HEK293 (cell line): ENCODE measurements at regions not wholly inside any gene's neighbourhood (a gene's known extent, or its start where the extent isn't known, plus 50 kb on each side); places are given as distances from the start of the nearest gene placed in this dataset.

ENCODE experiments used
- KLF10 ChIP-seq: fragments of 450-650 bp; IDR thresholded peaks from 2 replicates; pipeline ENCODE4 v1.5.1; 2018; ENCODE audit warnings: missing biosample characterization, mild to moderate bottlenecking, missing genetic modification characterization
- MYNN ChIP-seq: fragments of 450-650 bp; formaldehyde crosslinking; IDR thresholded peaks from 2 replicates; pipeline ENCODE4 v1.5.1; 2016; ENCODE audit warnings: missing biosample characterization, missing genetic modification characterization, borderline replicate concordance
- SP2 ChIP-seq: fragments of 450-650 bp; formaldehyde crosslinking; IDR thresholded peaks from 2 replicates; pipeline ENCODE4 v1.5.1; 2016; ENCODE audit warnings: missing biosample characterization, missing genetic modification characterization
- ZNF146 ChIP-seq: fragments of 450-650 bp; formaldehyde crosslinking; IDR thresholded peaks from 2 replicates; pipeline ENCODE4 v1.5.1; 2016; ENCODE audit warnings: missing biosample characterization, missing genetic modification characterization
- ZNF585B ChIP-seq: fragments of 450-650 bp; formaldehyde crosslinking; IDR thresholded peaks from 2 replicates; pipeline ENCODE4 v1.5.1; 2016; ENCODE audit warnings: missing biosample characterization, missing genetic modification characterization
- ZNF76 ChIP-seq: fragments of 450-650 bp; formaldehyde crosslinking; IDR thresholded peaks from 2 replicates; pipeline ENCODE4; 2016; ENCODE audit warnings: low read depth, missing biosample characterization, missing genetic modification characterization, borderline replicate concordance
- TF ChIP-seq, protein P1 (sequence below): fragments of 450-650 bp; formaldehyde crosslinking; IDR thresholded peaks from 2 replicates; pipeline ENCODE4 v1.5.1; 2017; ENCODE audit warnings: missing biosample characterization, missing genetic modification characterization
- TF ChIP-seq, protein P2 (sequence below): fragments of 450-650 bp; formaldehyde crosslinking; IDR thresholded peaks from 2 replicates; pipeline ENCODE4 v1.5.1; 2016; ENCODE audit warnings: missing biosample characterization, missing genetic modification characterization
- TF ChIP-seq, protein P3 (sequence below): fragments of 450-650 bp; formaldehyde crosslinking; IDR thresholded peaks from 2 replicates; pipeline ENCODE4 v1.5.1; 2016; ENCODE audit warnings: missing biosample characterization, missing genetic modification characterization, low read depth

DNA sequence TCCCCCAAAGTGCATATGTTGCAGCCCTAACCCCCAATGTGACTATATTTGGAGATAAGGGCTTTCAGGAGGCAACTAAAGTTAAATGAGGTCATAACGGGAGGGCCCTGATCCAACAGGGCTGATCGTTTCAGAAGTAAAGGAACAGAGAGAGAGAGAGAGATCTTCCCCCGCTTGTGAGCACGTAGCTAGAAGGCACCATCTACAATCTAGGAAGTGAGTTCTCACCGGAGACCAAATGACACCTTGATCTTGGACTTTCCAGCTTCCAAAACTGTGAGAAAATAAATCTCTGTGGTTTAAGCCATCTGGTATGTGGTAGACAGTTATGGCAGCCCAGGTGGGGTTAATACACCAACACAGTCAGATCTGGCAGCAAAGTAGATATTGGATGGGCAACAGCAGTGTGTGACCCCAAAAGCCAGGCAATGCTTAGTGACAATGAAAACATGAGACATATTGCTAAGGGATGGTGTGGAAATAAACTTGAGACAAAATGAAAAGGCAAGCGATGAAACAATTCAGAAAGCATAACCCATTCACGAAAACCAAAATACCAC is 147.2 kb upstream of the GSC start:
- TF ChIP-seq, protein P1, sequence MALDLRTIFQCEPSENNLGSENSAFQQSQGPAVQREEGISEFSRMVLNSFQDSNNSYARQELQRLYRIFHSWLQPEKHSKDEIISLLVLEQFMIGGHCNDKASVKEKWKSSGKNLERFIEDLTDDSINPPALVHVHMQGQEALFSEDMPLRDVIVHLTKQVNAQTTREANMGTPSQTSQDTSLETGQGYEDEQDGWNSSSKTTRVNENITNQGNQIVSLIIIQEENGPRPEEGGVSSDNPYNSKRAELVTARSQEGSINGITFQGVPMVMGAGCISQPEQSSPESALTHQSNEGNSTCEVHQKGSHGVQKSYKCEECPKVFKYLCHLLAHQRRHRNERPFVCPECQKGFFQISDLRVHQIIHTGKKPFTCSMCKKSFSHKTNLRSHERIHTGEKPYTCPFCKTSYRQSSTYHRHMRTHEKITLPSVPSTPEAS (tag by site-specific recombination): no peak
- TF ChIP-seq MYNN: no peak
- no peak for TF ChIP-seq SP2 (tag by site-specific recombination)
- TF ChIP-seq, protein P2, sequence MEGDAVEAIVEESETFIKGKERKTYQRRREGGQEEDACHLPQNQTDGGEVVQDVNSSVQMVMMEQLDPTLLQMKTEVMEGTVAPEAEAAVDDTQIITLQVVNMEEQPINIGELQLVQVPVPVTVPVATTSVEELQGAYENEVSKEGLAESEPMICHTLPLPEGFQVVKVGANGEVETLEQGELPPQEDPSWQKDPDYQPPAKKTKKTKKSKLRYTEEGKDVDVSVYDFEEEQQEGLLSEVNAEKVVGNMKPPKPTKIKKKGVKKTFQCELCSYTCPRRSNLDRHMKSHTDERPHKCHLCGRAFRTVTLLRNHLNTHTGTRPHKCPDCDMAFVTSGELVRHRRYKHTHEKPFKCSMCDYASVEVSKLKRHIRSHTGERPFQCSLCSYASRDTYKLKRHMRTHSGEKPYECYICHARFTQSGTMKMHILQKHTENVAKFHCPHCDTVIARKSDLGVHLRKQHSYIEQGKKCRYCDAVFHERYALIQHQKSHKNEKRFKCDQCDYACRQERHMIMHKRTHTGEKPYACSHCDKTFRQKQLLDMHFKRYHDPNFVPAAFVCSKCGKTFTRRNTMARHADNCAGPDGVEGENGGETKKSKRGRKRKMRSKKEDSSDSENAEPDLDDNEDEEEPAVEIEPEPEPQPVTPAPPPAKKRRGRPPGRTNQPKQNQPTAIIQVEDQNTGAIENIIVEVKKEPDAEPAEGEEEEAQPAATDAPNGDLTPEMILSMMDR (tag by site-specific recombination): no peak
- TF ChIP-seq, protein P3, sequence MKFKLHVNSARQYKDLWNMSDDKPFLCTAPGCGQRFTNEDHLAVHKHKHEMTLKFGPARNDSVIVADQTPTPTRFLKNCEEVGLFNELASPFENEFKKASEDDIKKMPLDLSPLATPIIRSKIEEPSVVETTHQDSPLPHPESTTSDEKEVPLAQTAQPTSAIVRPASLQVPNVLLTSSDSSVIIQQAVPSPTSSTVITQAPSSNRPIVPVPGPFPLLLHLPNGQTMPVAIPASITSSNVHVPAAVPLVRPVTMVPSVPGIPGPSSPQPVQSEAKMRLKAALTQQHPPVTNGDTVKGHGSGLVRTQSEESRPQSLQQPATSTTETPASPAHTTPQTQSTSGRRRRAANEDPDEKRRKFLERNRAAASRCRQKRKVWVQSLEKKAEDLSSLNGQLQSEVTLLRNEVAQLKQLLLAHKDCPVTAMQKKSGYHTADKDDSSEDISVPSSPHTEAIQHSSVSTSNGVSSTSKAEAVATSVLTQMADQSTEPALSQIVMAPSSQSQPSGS (tag by site-specific recombination): no peak
- no peak for TF ChIP-seq KLF10 (tag by site-specific recombination)
- no peak for TF ChIP-seq ZNF585B
- TF ChIP-seq ZNF146 (tag by site-specific recombination): no peak
- TF ChIP-seq ZNF76 (tag by site-specific recombination): no peak
